GM23338 (cell line): ENCODE measurements at regions not wholly inside any gene's neighbourhood (a gene's known extent, or its start where the extent isn't known, plus 50 kb on each side); places are given as distances from the start of the nearest gene placed in this dataset.

Experiments
- CREB1 ChIP-seq: fragments of 250-450 bp; sonication (Bioruptor Pico); IDR thresholded peaks from 2 replicates; pipeline ENCODE4 v1.5.0; 2020; ENCODE audit warnings: low read depth, mild to moderate bottlenecking, moderate library complexity
- ETS1 ChIP-seq: IDR thresholded peaks from 2 replicates; pipeline ENCODE4 v1.6.1; 2016; ENCODE audit warnings: antibody characterized with exemption
- EZH2 ChIP-seq: fragments of 200-600 bp; sonication (generic); IDR thresholded peaks from one replicate; pipeline ENCODE4 v1.8.0; 2017; ENCODE audit warnings: antibody characterized with exemption, mild to moderate bottlenecking, low read depth; ENCODE audit not compliant: unreplicated experiment
- EZH2phosphoT487 ChIP-seq: fragments of 200-600 bp; sonication (generic); IDR thresholded peaks from one replicate; pipeline ENCODE4 v1.8.1; 2018; ENCODE audit warnings: antibody characterized with exemption; ENCODE audit not compliant: unreplicated experiment
- JUNB ChIP-seq: IDR thresholded peaks from one replicate; pipeline ENCODE4 v1.6.1; 2016; ENCODE audit warnings: antibody characterized with exemption; ENCODE audit not compliant: unreplicated experiment
- NANOG ChIP-seq: IDR thresholded peaks from 2 replicates; pipeline ENCODE4 v1.6.1; 2016; ENCODE audit warnings: antibody characterized with exemption, borderline replicate concordance
- POLR2AphosphoS5 ChIP-seq: IDR thresholded peaks from 2 replicates; pipeline ENCODE4 v1.6.1; 2016; ENCODE audit warnings: antibody characterized with exemption, low read depth
- STAT1 ChIP-seq: IDR thresholded peaks from one replicate; pipeline ENCODE4 v1.6.1; 2016; ENCODE audit warnings: antibody characterized with exemption; ENCODE audit not compliant: unreplicated experiment
- TF ChIP-seq, protein P1 (sequence below), 2 experiments: fragments of 200-600 bp in 1 of 2; sonication (generic) in 1 of 2; conservative IDR thresholded peaks; 2 replicates each; pipeline versions ENCODE4 v1.5.1 to v1.6.1; 2016 to 2017; ENCODE audit warnings: antibody characterized with exemption in 2 of 2, low read depth in 2 of 2, mild to moderate bottlenecking in 2 of 2, moderate library complexity in 1 of 2
- TF ChIP-seq, protein P2 (sequence below): IDR thresholded peaks from one replicate; pipeline ENCODE4 v1.6.1; 2018; ENCODE audit warnings: antibody characterized with exemption; ENCODE audit not compliant: unreplicated experiment

DNA sequence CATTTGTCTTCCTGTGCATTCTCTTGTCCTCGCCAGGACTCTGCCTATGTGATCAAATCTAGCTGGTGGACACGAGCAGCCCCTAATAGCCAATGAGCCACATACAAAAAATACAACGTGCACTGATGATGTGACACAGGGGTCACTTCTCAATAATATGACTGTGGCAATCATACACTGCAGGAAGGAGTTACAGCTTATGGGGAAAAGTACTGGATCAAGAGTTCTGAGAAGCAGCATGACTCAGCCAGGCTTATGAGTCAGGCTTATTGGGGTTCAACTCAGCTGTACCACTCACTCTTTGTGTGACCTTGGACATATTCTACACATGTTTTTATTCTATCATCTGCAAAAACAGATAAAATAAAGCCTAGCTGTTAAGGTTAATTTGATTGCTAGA lies 889.4 kb upstream of the TENM4 start:
- TF ChIP-seq, protein P1, sequence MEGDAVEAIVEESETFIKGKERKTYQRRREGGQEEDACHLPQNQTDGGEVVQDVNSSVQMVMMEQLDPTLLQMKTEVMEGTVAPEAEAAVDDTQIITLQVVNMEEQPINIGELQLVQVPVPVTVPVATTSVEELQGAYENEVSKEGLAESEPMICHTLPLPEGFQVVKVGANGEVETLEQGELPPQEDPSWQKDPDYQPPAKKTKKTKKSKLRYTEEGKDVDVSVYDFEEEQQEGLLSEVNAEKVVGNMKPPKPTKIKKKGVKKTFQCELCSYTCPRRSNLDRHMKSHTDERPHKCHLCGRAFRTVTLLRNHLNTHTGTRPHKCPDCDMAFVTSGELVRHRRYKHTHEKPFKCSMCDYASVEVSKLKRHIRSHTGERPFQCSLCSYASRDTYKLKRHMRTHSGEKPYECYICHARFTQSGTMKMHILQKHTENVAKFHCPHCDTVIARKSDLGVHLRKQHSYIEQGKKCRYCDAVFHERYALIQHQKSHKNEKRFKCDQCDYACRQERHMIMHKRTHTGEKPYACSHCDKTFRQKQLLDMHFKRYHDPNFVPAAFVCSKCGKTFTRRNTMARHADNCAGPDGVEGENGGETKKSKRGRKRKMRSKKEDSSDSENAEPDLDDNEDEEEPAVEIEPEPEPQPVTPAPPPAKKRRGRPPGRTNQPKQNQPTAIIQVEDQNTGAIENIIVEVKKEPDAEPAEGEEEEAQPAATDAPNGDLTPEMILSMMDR (conservative IDR thresholded peaks at IDR 0.05; ENCODE audit: low read depth in 2 of 2) = no peak
- no peak for TF ChIP-seq CREB1 (CRISPR knock-in tag)
- TF ChIP-seq POLR2AphosphoS5 = no peak
- TF ChIP-seq JUNB = no peak
- no peak for TF ChIP-seq EZH2
- TF ChIP-seq, protein P2, sequence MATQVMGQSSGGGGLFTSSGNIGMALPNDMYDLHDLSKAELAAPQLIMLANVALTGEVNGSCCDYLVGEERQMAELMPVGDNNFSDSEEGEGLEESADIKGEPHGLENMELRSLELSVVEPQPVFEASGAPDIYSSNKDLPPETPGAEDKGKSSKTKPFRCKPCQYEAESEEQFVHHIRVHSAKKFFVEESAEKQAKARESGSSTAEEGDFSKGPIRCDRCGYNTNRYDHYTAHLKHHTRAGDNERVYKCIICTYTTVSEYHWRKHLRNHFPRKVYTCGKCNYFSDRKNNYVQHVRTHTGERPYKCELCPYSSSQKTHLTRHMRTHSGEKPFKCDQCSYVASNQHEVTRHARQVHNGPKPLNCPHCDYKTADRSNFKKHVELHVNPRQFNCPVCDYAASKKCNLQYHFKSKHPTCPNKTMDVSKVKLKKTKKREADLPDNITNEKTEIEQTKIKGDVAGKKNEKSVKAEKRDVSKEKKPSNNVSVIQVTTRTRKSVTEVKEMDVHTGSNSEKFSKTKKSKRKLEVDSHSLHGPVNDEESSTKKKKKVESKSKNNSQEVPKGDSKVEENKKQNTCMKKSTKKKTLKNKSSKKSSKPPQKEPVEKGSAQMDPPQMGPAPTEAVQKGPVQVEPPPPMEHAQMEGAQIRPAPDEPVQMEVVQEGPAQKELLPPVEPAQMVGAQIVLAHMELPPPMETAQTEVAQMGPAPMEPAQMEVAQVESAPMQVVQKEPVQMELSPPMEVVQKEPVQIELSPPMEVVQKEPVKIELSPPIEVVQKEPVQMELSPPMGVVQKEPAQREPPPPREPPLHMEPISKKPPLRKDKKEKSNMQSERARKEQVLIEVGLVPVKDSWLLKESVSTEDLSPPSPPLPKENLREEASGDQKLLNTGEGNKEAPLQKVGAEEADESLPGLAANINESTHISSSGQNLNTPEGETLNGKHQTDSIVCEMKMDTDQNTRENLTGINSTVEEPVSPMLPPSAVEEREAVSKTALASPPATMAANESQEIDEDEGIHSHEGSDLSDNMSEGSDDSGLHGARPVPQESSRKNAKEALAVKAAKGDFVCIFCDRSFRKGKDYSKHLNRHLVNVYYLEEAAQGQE = no peak
- no peak for TF ChIP-seq EZH2phosphoT487
- no peak for TF ChIP-seq ETS1
- no peak for TF ChIP-seq STAT1
- no peak for TF ChIP-seq NANOG
